IMR-90 (cell line): ENCODE measurements at regions not wholly inside any gene's neighbourhood (a gene's known extent, or its start where the extent isn't known, plus 50 kb on each side); places are given as distances from the start of the nearest gene placed in this dataset.

Experiments
- ATAC-seq: fragments of 200-7000 bp; cut with Tn5 transposase; 2 replicates; pipeline ENCODE4 v1.9.1; 2020; ENCODE audit warnings: low read depth, mild to moderate bottlenecking, moderate library complexity
- BruUV-seq: library from RNA; stranded (reverse); fragments of 400-500 nt; replicated peaks from 2 replicates; lab custom pipeline; 2021; lab: Mats Ljungman, UMichigan
- CTCF ChIA-PET: fragments of 300-600 bp; formaldehyde crosslinking; extraction: SDS; loops from one replicate; lab custom pipeline; 2021; ENCODE audit warnings: antibody characterized with exemption; lab: Yijun Ruan, JAX
- POLR2A ChIA-PET: fragments of 300-600 bp; sonication (Branson Sonifier 250); formaldehyde crosslinking; loops from one replicate; lab custom pipeline; 2022; ENCODE audit warnings: antibody characterized with exemption; ENCODE audit not compliant: unreplicated experiment; lab: Charles Lee
- DNase-seq: peaks from one replicate; pipeline ENCODE4 v3.0.0; 2013
- H2AFZ ChIP-seq: replicated peaks from 2 replicates; pipeline ENCODE3; 2013; ENCODE audit warnings: low read length, mild to moderate bottlenecking; ENCODE audit not compliant: poor library complexity
- H2AK5ac ChIP-seq: 2 replicates; pipeline ENCODE4 v1.6.1; 2013; ENCODE audit warnings: low read depth, low read length, inconsistent platforms
- H2AK9ac ChIP-seq: replicated peaks from 2 replicates; pipeline ENCODE3; 2013; ENCODE audit warnings: mild to moderate bottlenecking, low read depth, low read length, moderate library complexity; ENCODE audit not compliant: poor library complexity
- H2BK120ac ChIP-seq: 2 replicates; pipeline ENCODE4 v1.6.1; 2013; ENCODE audit warnings: low read depth, low read length, inconsistent platforms
- H2BK15ac ChIP-seq: 3 replicates; pipeline ENCODE4 v1.6.1; 2013; ENCODE audit warnings: low read depth, low read length, inconsistent platforms
- H2BK20ac ChIP-seq: 2 replicates; pipeline ENCODE4 v1.6.1; 2013; ENCODE audit warnings: low read depth, mild to moderate bottlenecking, inconsistent platforms, low read length, moderate library complexity
- H2BK5ac ChIP-seq: 2 replicates; pipeline ENCODE4 v1.6.1; 2013; ENCODE audit warnings: mild to moderate bottlenecking, low read depth, low read length, inconsistent platforms; ENCODE audit not compliant: poor library complexity, severe bottlenecking
- H3K14ac ChIP-seq: replicated peaks from 2 replicates; pipeline ENCODE4 v1.6.1; 2013; ENCODE audit warnings: low read depth, low read length, inconsistent platforms
- H3K18ac ChIP-seq: 2 replicates; pipeline ENCODE4 v1.6.1; 2013; ENCODE audit warnings: low read depth, low read length, control low read depth
- H3K23ac ChIP-seq: 2 replicates; pipeline ENCODE4 v1.6.1; 2013; ENCODE audit warnings: low read depth, low read length, inconsistent platforms
- H3K27ac ChIP-seq: 2 replicates; pipeline ENCODE4 v1.5.1; 2013; ENCODE audit warnings: mild to moderate bottlenecking, control low read depth, low read length; ENCODE audit not compliant: insufficient read depth
- H3K27me3 ChIP-seq: 2 replicates; pipeline ENCODE4 v1.6.1; 2013; ENCODE audit warnings: low read length; ENCODE audit not compliant: control insufficient read depth, insufficient read depth
- H3K36me3 ChIP-seq: 2 replicates; pipeline ENCODE4 v1.6.1; 2013; ENCODE audit warnings: low read length, mixed read lengths; ENCODE audit not compliant: control insufficient read depth, insufficient read depth
- H3K4ac ChIP-seq: 2 replicates; pipeline ENCODE4 v1.6.1; 2013; ENCODE audit warnings: low read depth, low read length, inconsistent platforms
- H3K4me1 ChIP-seq: 2 replicates; pipeline ENCODE4 v1.6.1; 2013; ENCODE audit warnings: low read length, mixed read lengths; ENCODE audit not compliant: control insufficient read depth, insufficient read depth
- H3K4me2 ChIP-seq: 2 replicates; pipeline ENCODE4 v1.6.1; 2013; ENCODE audit warnings: low read depth, mild to moderate bottlenecking, control low read depth, low read length, moderate library complexity
- H3K4me3 ChIP-seq: 2 replicates; pipeline ENCODE4 v1.5.1; 2013; ENCODE audit warnings: low read depth, mild to moderate bottlenecking, control low read depth, low read length, moderate library complexity; ENCODE audit not compliant: insufficient read depth
- H3K56ac ChIP-seq: 2 replicates; pipeline ENCODE4 v1.6.1; 2013; ENCODE audit warnings: low read length, inconsistent platforms; ENCODE audit not compliant: insufficient read depth; ENCODE audit errors: extremely low read depth
- H3K79me1 ChIP-seq, 2 experiments: 2 replicates each; pipeline ENCODE4 v1.6.1; 2013; ENCODE audit warnings: low read length in 2 of 2, inconsistent platforms in 1 of 2, low read depth in 1 of 2
- H3K9ac ChIP-seq: 2 replicates; pipeline ENCODE4 v1.6.1; 2013; ENCODE audit warnings: low read depth, low read length, control low read depth
- H3K9me1 ChIP-seq: 2 replicates; pipeline ENCODE4 v1.6.1; 2013; ENCODE audit warnings: low read length, inconsistent platforms; ENCODE audit not compliant: insufficient read depth
- H3K9me3 ChIP-seq: 2 replicates; pipeline ENCODE4 v1.6.1; 2013; ENCODE audit warnings: low read length; ENCODE audit not compliant: control insufficient read depth, insufficient read depth
- H4K20me1 ChIP-seq: 2 replicates; pipeline ENCODE4 v1.6.1; 2013; ENCODE audit warnings: low read length, inconsistent platforms; ENCODE audit not compliant: insufficient read depth
- H4K5ac ChIP-seq: 2 replicates; pipeline ENCODE4 v1.6.1; 2013; ENCODE audit warnings: mild to moderate bottlenecking, low read depth, low read length, control low read depth
- H4K8ac ChIP-seq, 2 experiments: 2 replicates each; pipeline ENCODE4 v1.6.1; 2013; ENCODE audit warnings: low read depth in 2 of 2, low read length in 2 of 2, control low read depth in 1 of 2, inconsistent platforms in 1 of 2
- H4K91ac ChIP-seq: 2 replicates; pipeline ENCODE4 v1.6.1; 2013; ENCODE audit warnings: low read depth, low read length, inconsistent platforms; ENCODE audit not compliant: insufficient read depth
- BHLHE40 ChIP-seq: fragments of 150-350 bp; IDR thresholded peaks from 2 replicates; pipeline ENCODE4 v1.6.1; 2016; ENCODE audit warnings: mild to moderate bottlenecking, low read depth, low read length
- CEBPB ChIP-seq: IDR thresholded peaks from 2 replicates; pipeline ENCODE4 v1.6.1; 2012; ENCODE audit warnings: low read depth, low read length, improper control_type of control experiment
- NFE2L2 ChIP-seq: fragments of 150-350 bp; IDR thresholded peaks from 2 replicates; pipeline ENCODE4 v1.6.1; 2016; ENCODE audit warnings: low read depth, mild to moderate bottlenecking, low read length
- RFX5 ChIP-seq: IDR thresholded peaks from 2 replicates; pipeline ENCODE4 v1.8.0; 2012; ENCODE audit warnings: low read depth, mild to moderate bottlenecking, low read length, moderate library complexity
- WGBS, 2 experiments: methylation state at CpG; one replicate each; pipeline versions ENCODE4 v1.1.5 to v1.1.7; 2013; ENCODE audit warnings: missing lambda C conversion rate in 2 of 2; ENCODE audit not compliant: insufficient read length in 1 of 2; ENCODE audit errors: extremely low coverage in 2 of 2; 5-methylcytosine and 5-hydroxymethylcytosine counted together
- dilution Hi-C: fragments of 300-500 bp; cut with HindIII; formaldehyde crosslinking; loops from one replicate; pipeline ENCODE4 v1.14.3; 2018; ENCODE audit warnings: low sequenced_read_pairs; ENCODE audit not compliant: unreplicated experiment
- in situ Hi-C: fragments of 300-500 bp; cut with MboI; formaldehyde crosslinking; loops from 3 replicates; pipeline ENCODE4 v1.14.3; 2019; ENCODE audit warnings: low sequenced_read_pairs, inconsistent platforms, mixed read lengths
- intact Hi-C: fragments of 100-400 bp; cut with micrococcal nuclease; formaldehyde crosslinking; loops from 2 replicates; pipeline ENCODE4 v1.10.0; 2022
- TF ChIP-seq, protein P1 (sequence below): fragments of 150-350 bp; IDR thresholded peaks from 2 replicates; pipeline ENCODE4 v1.6.1; 2017; ENCODE audit warnings: mild to moderate bottlenecking, antibody characterized with exemption, low read length, low read depth
- TF ChIP-seq, protein P2 (sequence below): conservative IDR thresholded peaks from 2 replicates; pipeline ENCODE4 v1.5.1; 2012; ENCODE audit warnings: mild to moderate bottlenecking, low read depth, low read length, improper control_type of control experiment
- TF ChIP-seq, protein P3 (sequence below): fragments of 150-350 bp; IDR thresholded peaks from 2 replicates; pipeline ENCODE4 v1.6.1; 2016; ENCODE audit warnings: low read depth, mild to moderate bottlenecking, low read length, moderate library complexity, borderline replicate concordance

DNA sequence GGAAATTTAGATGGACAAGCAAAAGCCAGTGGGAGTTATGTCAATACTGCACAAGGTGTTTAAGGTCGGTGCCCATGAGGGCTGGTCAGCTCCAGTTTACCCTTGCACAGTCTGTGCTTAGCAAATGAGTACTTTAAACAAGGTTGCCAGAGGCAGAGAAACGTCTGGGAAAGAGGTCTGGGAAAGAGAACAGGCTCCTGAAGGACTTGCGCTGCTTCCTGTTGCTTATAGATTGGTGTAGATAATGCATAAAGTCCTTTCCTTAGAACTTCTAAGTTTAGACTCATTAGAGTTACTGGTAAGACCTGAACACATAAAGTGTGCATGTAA is 162.6 kb upstream of the P2RY1 start:
- H2BK15ac ChIP-seq = no peak overlapping the region
- dilution Hi-C loops = no loop called here
- H3K18ac ChIP-seq = no peak overlapping the region
- H3K56ac ChIP-seq = no peak overlapping the region
- ChIA-PET CTCF (no interaction called here), POLR2A (no interaction called here)
- H3K4me2 ChIP-seq = no peak overlapping the region
- TF ChIP-seq BHLHE40 (no peak), CEBPB (no peak), RFX5 (no peak), NFE2L2 (no peak)
- TF ChIP-seq, protein P1, sequence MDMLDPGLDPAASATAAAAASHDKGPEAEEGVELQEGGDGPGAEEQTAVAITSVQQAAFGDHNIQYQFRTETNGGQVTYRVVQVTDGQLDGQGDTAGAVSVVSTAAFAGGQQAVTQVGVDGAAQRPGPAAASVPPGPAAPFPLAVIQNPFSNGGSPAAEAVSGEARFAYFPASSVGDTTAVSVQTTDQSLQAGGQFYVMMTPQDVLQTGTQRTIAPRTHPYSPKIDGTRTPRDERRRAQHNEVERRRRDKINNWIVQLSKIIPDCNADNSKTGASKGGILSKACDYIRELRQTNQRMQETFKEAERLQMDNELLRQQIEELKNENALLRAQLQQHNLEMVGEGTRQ = no peak
- TF ChIP-seq, protein P2, sequence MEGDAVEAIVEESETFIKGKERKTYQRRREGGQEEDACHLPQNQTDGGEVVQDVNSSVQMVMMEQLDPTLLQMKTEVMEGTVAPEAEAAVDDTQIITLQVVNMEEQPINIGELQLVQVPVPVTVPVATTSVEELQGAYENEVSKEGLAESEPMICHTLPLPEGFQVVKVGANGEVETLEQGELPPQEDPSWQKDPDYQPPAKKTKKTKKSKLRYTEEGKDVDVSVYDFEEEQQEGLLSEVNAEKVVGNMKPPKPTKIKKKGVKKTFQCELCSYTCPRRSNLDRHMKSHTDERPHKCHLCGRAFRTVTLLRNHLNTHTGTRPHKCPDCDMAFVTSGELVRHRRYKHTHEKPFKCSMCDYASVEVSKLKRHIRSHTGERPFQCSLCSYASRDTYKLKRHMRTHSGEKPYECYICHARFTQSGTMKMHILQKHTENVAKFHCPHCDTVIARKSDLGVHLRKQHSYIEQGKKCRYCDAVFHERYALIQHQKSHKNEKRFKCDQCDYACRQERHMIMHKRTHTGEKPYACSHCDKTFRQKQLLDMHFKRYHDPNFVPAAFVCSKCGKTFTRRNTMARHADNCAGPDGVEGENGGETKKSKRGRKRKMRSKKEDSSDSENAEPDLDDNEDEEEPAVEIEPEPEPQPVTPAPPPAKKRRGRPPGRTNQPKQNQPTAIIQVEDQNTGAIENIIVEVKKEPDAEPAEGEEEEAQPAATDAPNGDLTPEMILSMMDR = no peak
- TF ChIP-seq, protein P3, sequence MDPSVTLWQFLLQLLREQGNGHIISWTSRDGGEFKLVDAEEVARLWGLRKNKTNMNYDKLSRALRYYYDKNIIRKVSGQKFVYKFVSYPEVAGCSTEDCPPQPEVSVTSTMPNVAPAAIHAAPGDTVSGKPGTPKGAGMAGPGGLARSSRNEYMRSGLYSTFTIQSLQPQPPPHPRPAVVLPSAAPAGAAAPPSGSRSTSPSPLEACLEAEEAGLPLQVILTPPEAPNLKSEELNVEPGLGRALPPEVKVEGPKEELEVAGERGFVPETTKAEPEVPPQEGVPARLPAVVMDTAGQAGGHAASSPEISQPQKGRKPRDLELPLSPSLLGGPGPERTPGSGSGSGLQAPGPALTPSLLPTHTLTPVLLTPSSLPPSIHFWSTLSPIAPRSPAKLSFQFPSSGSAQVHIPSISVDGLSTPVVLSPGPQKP = no peak
- no CpG with 5 or more reads among the region's 3 CpGs for WGBS, 2 experiments
- H3K4me1 ChIP-seq = no peaks in the 10 kb centered on the region
- in situ Hi-C loops = no loop called here
- H4K5ac ChIP-seq = no peak overlapping the region
- no peak overlapping the region for H3K23ac ChIP-seq
- no peaks in the 10 kb centered on the region for H3K36me3 ChIP-seq
- H4K20me1 ChIP-seq = no peaks in the 10 kb centered on the region
- no peak overlapping the region for H4K91ac ChIP-seq
- H3K9me3 ChIP-seq = no peaks in the 10 kb centered on the region
- H3K14ac ChIP-seq = no peak overlapping the region
- H2BK20ac ChIP-seq = no peak overlapping the region
- H3K4me3 ChIP-seq = no peak overlapping the region
- no peaks in the 10 kb centered on the region for H3K79me1 ChIP-seq
- DNase-seq (no peak), ATAC-seq (no peak)
- no peak overlapping the region for H3K27ac ChIP-seq
- H2BK120ac ChIP-seq = no peak overlapping the region
- no peaks in the 10 kb centered on the region for H3K9me1 ChIP-seq
- no peak overlapping the region for H3K4ac ChIP-seq
- no peaks in the 10 kb centered on the region for H3K27me3 ChIP-seq
- H2AK5ac ChIP-seq = no peak overlapping the region
- intact Hi-C loops = no loop called here
- no TSS peak for BruUV-seq
- H2AK9ac ChIP-seq = no peak overlapping the region
- no peak overlapping the region for H2AFZ ChIP-seq
- no peak overlapping the region for H3K9ac ChIP-seq
- no peak overlapping the region for H2BK5ac ChIP-seq
- no peak overlapping the region for H4K8ac ChIP-seq
